ENCODE measurements at regions not wholly inside any gene's neighbourhood (a gene's known extent, or its start where the extent isn't known, plus 50 kb on each side); places are given as distances from the start of the nearest gene placed in this dataset.

- TF ChIP-seq YY1 (tag by site-specific recombination; IDR thresholded peaks at IDR 0.05) (no peak), SALL2 (tag by site-specific recombination; IDR thresholded peaks at IDR 0.05; ENCODE audit: borderline replicate concordance) (no peak), ZNF24 (tag by site-specific recombination; IDR thresholded peaks at IDR 0.05) (no peak), ZNF121 (tag by site-specific recombination; IDR thresholded peaks at IDR 0.05) (no peak), CTCF (tag by site-specific recombination; IDR thresholded peaks at IDR 0.05) (no peak), MZF1 (tag by site-specific recombination; IDR thresholded peaks at IDR 0.05; ENCODE audit: borderline replicate concordance) (no peak), ZNF324 (tag by site-specific recombination; IDR thresholded peaks at IDR 0.05) (no peak), ZBTB10 (tag by site-specific recombination; IDR thresholded peaks at IDR 0.05) (no peak), BCL11A (tag by site-specific recombination; IDR thresholded peaks at IDR 0.05; ENCODE audit: low read depth) (no peak), IKZF3 (tag by site-specific recombination; IDR thresholded peaks at IDR 0.05) (no peak), HOXC10 (CRISPR knock-in tag; IDR thresholded peaks at IDR 0.05) (no peak)
Measured at GRCh38 chr9:95653246-95653645, 136.5 kb upstream of the PTCH1 start.
